HCT116 (cell line): ENCODE measurements at regions not wholly inside any gene's neighbourhood (a gene's known extent, or its start where the extent isn't known, plus 50 kb on each side); places are given as distances from the start of the nearest gene placed in this dataset.

Experiments
- CEBPB ChIP-seq: IDR thresholded peaks from 2 replicates; pipeline ENCODE4 v1.6.1; 2012; ENCODE audit warnings: low read depth
- CTCF ChIP-seq, 3 experiments: fragments of 200-600 bp in 1 of 3; sonication (generic) in 1 of 3; IDR thresholded peaks in 2 of 3; conservative IDR thresholded peaks in 1 of 3; 2 replicates each; pipeline ENCODE4 v1.5.1; 2012 to 2017; ENCODE audit warnings: low read depth in 2 of 3, low read length in 2 of 3, antibody characterized with exemption in 1 of 3, borderline replicate concordance in 1 of 3, control low read depth in 1 of 3, mild to moderate bottlenecking in 1 of 3, mixed read lengths in 1 of 3, mixed run types in 1 of 3, moderate library complexity in 1 of 3; ENCODE audit not compliant: insufficient read depth in 1 of 3
- EZH2phosphoT487 ChIP-seq: fragments of 200-600 bp; IDR thresholded peaks from 2 replicates; pipeline ENCODE4 v1.6.1; 2018; ENCODE audit warnings: antibody characterized with exemption, borderline replicate concordance
- FOSL1 ChIP-seq: IDR thresholded peaks from 2 replicates; pipeline ENCODE4 v1.6.1; 2012; ENCODE audit warnings: low read depth

GRCh38 chr4:128718768-128719167 is 90.7 kb upstream of the JADE1 start:
- TF ChIP-seq CEBPB = no peak
- TF ChIP-seq CTCF (IDR thresholded peaks at IDR 0.05 in 2 of 3, conservative IDR thresholded peaks at IDR 0.05 in 1 of 3; ENCODE audit: borderline replicate concordance in 1 of 3, insufficient read depth in 1 of 3, low read depth in 2 of 3, low read length in 2 of 3) = no peak
- no peak for TF ChIP-seq EZH2phosphoT487
- no peak for TF ChIP-seq FOSL1
